Left lung (tissue), 4 donors: ENCODE measurements at regions not wholly inside any gene's neighbourhood (a gene's known extent, or its start where the extent isn't known, plus 50 kb on each side); places are given as distances from the start of the nearest gene placed in this dataset.

Source experiments
- ATAC-seq: fragments of 200-7000 bp; cut with Tn5 transposase; one replicate; pipeline ENCODE4 v1.9.1; 2020; ENCODE audit warnings: moderate library complexity
- DNase-seq, 4 donors: peaks; one replicate each; pipeline ENCODE4 v3.0.0-alpha.2; 2013 to 2020
- H3K27ac ChIP-seq, 2 donors: fragments of 200-600 bp; sonication (generic) in 1 of 2; one replicate each; pipeline versions ENCODE4 v1.5.0 to v1.8.0; 2020 to 2021
- H3K27me3 ChIP-seq, 2 donors: fragments of 200-600 bp; sonication (generic) in 1 of 2; one replicate each; pipeline versions ENCODE4 v1.5.0 to v1.8.0; 2020 to 2021
- H3K36me3 ChIP-seq, 2 donors: fragments of 200-600 bp; sonication (generic) in 1 of 2; one replicate each; pipeline versions ENCODE4 v1.5.0 to v1.8.0; 2020 to 2021
- H3K4me1 ChIP-seq, 2 donors: fragments of 200-600 bp; one replicate each; pipeline ENCODE4 v1.8.0; 2021
- H3K4me3 ChIP-seq, 2 donors: fragments of 200-600 bp; sonication (generic) in 1 of 2; one replicate each; pipeline versions ENCODE4 v1.5.0 to v1.8.0; 2020 to 2021; ENCODE audit warnings: mild to moderate bottlenecking in 1 of 2
- H3K9me3 ChIP-seq, 2 donors: fragments of 200-600 bp; sonication (generic) in 1 of 2; one replicate each; pipeline versions ENCODE4 v1.5.0 to v1.8.0; 2020 to 2021
- CTCF ChIP-seq, 2 donors: fragments of 200-600 bp; sonication (generic) in 1 of 2; IDR thresholded peaks; one replicate each; pipeline versions ENCODE4 v1.5.0 to v1.8.0; 2021; ENCODE audit warnings: antibody characterized with exemption in 2 of 2
- intact Hi-C, 2 donors: fragments of 100-400 bp; cut with DNase I; formaldehyde crosslinking; loops; one replicate each; pipeline versions ENCODE4 v1.11.2 to v1.14.2; 2022
- donor health status: DM: no; HTN: yes; CAD: no.
- donor health status: DM: no; HTN: no; CAD: no.

GRCh38 chr7:52506325-52506724, 529.1 kb upstream of the POM121L12 start:
- no peaks in the 10 kb centered on the region for H3K9me3 ChIP-seq
- ATAC-seq (no peak), DNase-seq (no peak)
- intact Hi-C loops, result no loop called here
- H3K36me3 ChIP-seq, result no peaks in the 10 kb centered on the region
- H3K4me3 ChIP-seq, result no peak overlapping the region
- H3K4me1 ChIP-seq, result no peaks in the 10 kb centered on the region
- H3K27ac ChIP-seq, result no peak overlapping the region
- H3K27me3 ChIP-seq, result no peaks in the 10 kb centered on the region
- no peak for TF ChIP-seq CTCF (IDR thresholded peaks at IDR 0.05)

- no peaks in the 10 kb centered on the region for H3K4me1 ChIP-seq
- DNase-seq, result no peak
- H3K9me3 ChIP-seq, result no peaks in the 10 kb centered on the region
- intact Hi-C loops, result no loop called here
- H3K36me3 ChIP-seq, result no peaks in the 10 kb centered on the region
- no peak overlapping the region for H3K4me3 ChIP-seq
- no peak for ATAC-seq
- H3K27ac ChIP-seq, result no peak overlapping the region
- H3K27me3 ChIP-seq, result no peaks in the 10 kb centered on the region
- no peak for TF ChIP-seq CTCF (IDR thresholded peaks at IDR 0.05)
Measured at GRCh38 chr7:52504561-52504960, 530.9 kb upstream of the POM121L12 start.

- Histone ChIP-seq H3K27me3 (no peaks in the 10 kb centered on the region), H3K4me1 (no peaks in the 10 kb centered on the region), H3K4me3 (no peak overlapping the region), H3K36me3 (no peaks in the 10 kb centered on the region), H3K9me3 (no peaks in the 10 kb centered on the region), H3K27ac (no peak overlapping the region)
- no peak for TF ChIP-seq CTCF (IDR thresholded peaks at IDR 0.05)
- ATAC-seq (no peak), DNase-seq (no peak)
- intact Hi-C loops, result no loop called here
Measured at GRCh38 chr7:52502281-52502680, 533.2 kb upstream of the POM121L12 start.

- ATAC-seq (no peak), DNase-seq (no peak)
- TF ChIP-seq CTCF (IDR thresholded peaks at IDR 0.05), result no peak
- H3K27ac ChIP-seq, result no peak overlapping the region
- no peaks in the 10 kb centered on the region for H3K36me3 ChIP-seq
- no peaks in the 10 kb centered on the region for H3K27me3 ChIP-seq
- no peak overlapping the region for H3K4me3 ChIP-seq
- intact Hi-C loops, result no loop called here
- no peaks in the 10 kb centered on the region for H3K9me3 ChIP-seq
- H3K4me1 ChIP-seq, result no peaks in the 10 kb centered on the region
Measured at GRCh38 chr7:52501696-52502095, 533.7 kb upstream of the POM121L12 start.

GRCh38 chr7:52500841-52501240, 534.6 kb upstream of the POM121L12 start:
- H3K4me3 ChIP-seq, result no peak overlapping the region
- intact Hi-C loops, result no loop called here
- no peak for TF ChIP-seq CTCF (IDR thresholded peaks at IDR 0.05)
- DNase-seq, result no peak
- H3K27ac ChIP-seq, result no peak overlapping the region
- H3K4me1 ChIP-seq, result no peaks in the 10 kb centered on the region
- no peaks in the 10 kb centered on the region for H3K9me3 ChIP-seq
- no peaks in the 10 kb centered on the region for H3K36me3 ChIP-seq
- ATAC-seq, result no peak
- no peaks in the 10 kb centered on the region for H3K27me3 ChIP-seq
